ENCODE measurements at regions not wholly inside any gene's neighbourhood (a gene's known extent, or its start where the extent isn't known, plus 50 kb on each side); places are given as distances from the start of the nearest gene placed in this dataset.
"Not testable (repeated sequence)": the region's sequence is repeated elsewhere in the genome, so short reads cannot be mapped to it uniquely, and the experiment has no call there.

GRCh38 chr11:57890521-57890920 lies 128.9 kb downstream of the CTNND1 start:
- TF ChIP-seq ZFX (IDR thresholded peaks at IDR 0.05): no peak
- no peak for TF ChIP-seq CTCF (conservative IDR thresholded peaks at IDR 0.05)
- H3K27ac ChIP-seq: no peak overlapping the region

GRCh38 chr11:57893200-57893599 lies 130.5 kb upstream of the OR9Q1 start:
- not testable (repeated sequence) for H3K27ac ChIP-seq

- H3K27ac ChIP-seq: no peak overlapping the region
- TF ChIP-seq CTCF (conservative IDR thresholded peaks at IDR 0.05) (no peak), ZFX (IDR thresholded peaks at IDR 0.05) (no peak)
Observed at GRCh38 chr11:57896361-57897145, 127.1 kb upstream of the OR9Q1 start.

- H3K27ac ChIP-seq: no peak overlapping the region
- TF ChIP-seq ZFX (IDR thresholded peaks at IDR 0.05) (no peak), CTCF (conservative IDR thresholded peaks at IDR 0.05) (no peak)
Observed at GRCh38 chr11:57899378-57899777, 124.3 kb upstream of the OR9Q1 start.

GRCh38 chr11:57900320-57900719 lies 123.4 kb upstream of the OR9Q1 start:
- no peak for TF ChIP-seq CTCF (conservative IDR thresholded peaks at IDR 0.05)
- no peak for TF ChIP-seq ZFX (IDR thresholded peaks at IDR 0.05)
- no peak overlapping the region for H3K27ac ChIP-seq

GRCh38 chr11:57901278-57901677 lies 122.4 kb upstream of the OR9Q1 start:
- H3K27ac ChIP-seq: no peak overlapping the region
- TF ChIP-seq CTCF (conservative IDR thresholded peaks at IDR 0.05): no peak
- TF ChIP-seq ZFX (IDR thresholded peaks at IDR 0.05): no peak

GRCh38 chr11:57901756-57902155 lies 121.9 kb upstream of the OR9Q1 start:
- H3K27ac ChIP-seq: no peak overlapping the region
- no peak for TF ChIP-seq CTCF (conservative IDR thresholded peaks at IDR 0.05)

GRCh38 chr11:57903011-57903410 lies 120.7 kb upstream of the OR9Q1 start:
- no peak overlapping the region for H3K27ac ChIP-seq
- TF ChIP-seq CTCF (conservative IDR thresholded peaks at IDR 0.05) (no peak), ZFX (IDR thresholded peaks at IDR 0.05) (no peak)

All from C4-2B (cell line).